ENCODE measurements at regions not wholly inside any gene's neighbourhood (a gene's known extent, or its start where the extent isn't known, plus 50 kb on each side); places are given as distances from the start of the nearest gene placed in this dataset.

DNA sequence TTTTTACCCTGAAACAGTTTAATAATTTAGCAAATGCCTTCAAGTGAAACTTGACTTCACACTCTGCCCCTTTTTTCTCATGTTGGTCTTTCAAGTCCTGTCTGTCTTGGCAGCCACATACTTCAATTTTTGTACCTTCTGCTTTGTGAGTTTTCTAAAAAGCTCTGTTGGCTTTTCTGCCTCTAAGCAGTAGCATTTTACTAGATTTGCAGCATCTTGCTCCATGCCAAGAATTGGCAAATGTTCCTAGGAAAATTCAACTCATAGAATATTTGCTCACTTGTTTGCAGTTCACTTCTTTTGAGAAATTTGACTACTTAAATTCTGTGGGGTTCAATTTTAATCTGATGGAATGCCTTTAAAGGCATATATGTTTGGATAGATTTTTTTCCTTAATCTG, 59.2 kb downstream of the FAM47A start:
- no peak for DNase-seq
- Histone ChIP-seq H3K4me3 (peak overlapping the region; percentile 44; the same call in 1 of the 2 replicates), H3K27me3 (no peaks in the 10 kb centered on the region), H3K9me3 (no peaks in the 10 kb centered on the region), H3K36me3 (no peaks in the 10 kb centered on the region)

DNA sequence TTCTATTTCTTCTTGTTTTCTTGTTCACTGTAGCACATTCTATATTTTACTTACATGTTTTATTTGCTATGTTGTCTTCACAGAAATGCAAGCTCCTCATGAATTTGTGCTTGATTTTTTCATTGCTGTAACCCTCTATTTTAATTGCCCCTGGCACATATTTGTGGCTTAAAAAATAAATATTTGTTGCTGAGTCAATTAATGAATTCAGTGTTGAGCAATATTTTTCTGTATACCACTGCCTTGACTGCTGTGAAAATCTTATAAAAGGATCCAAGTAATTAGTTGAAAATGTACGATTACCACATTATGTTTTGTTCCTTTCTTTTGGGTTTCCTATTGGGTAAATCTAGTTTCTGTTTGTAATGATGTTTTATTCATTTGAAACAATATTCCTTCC, 68.5 kb downstream of the FAM47A start:
- Histone ChIP-seq H3K9me3 (no peaks in the 10 kb centered on the region), H3K36me3 (no peaks in the 10 kb centered on the region), H3K4me3 (no peak overlapping the region), H3K27me3 (no peaks in the 10 kb centered on the region)
- DNase-seq, result no peak

DNA sequence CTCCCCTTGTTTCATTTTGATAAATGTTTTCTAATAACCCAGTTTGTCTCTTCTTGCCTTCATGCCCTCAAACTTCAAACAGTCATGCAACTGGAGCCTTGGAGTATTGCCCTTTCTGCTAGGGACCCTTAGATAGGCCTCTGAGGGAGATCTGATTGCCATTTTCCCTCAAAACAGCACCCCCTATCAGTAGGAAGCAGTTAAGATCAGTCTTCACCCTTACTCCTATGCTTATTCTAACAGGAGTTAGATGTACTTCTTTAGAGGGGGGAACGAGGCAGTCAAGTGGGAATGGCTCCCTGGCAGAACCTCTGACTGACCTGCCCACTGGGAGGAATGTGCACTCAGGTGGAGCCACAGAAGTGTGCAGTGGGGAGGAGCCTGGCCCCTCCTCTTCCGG, 74.1 kb downstream of the FAM47A start:
- no peak for DNase-seq
- Histone ChIP-seq H3K4me3 (no peak overlapping the region), H3K27me3 (no peaks in the 10 kb centered on the region), H3K9me3 (no peaks in the 10 kb centered on the region), H3K36me3 (no peaks in the 10 kb centered on the region)

DNA sequence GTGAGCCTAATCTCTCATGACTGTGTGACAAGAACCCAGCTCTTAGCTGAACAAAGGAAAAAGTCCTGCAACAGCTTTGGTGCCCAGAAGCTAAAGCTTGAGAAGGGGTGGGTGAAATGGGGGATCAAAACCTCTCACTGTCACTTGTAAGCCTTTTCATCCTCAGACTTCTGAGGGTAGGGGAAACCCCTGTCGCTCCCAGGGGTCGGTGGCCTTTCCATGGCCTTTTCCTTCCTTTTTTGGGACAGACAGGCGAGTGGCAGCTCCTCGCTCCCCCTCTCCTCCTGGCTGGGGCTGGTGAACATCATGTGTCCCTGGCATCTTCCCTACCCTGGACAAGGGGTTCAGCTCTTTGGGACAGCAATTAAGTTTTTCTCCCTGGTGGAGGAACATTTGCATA, 78.2 kb downstream of the FAM47A start:
- Histone ChIP-seq H3K9me3 (no peaks in the 10 kb centered on the region), H3K36me3 (no peaks in the 10 kb centered on the region), H3K27me3 (no peaks in the 10 kb centered on the region), H3K4me3 (no peak overlapping the region)
- DNase-seq, result no peak

Data from MG63 (cell line).